Cardiac fibroblast (primary cell): ENCODE measurements at regions not wholly inside any gene's neighbourhood (a gene's known extent, or its start where the extent isn't known, plus 50 kb on each side); places are given as distances from the start of the nearest gene placed in this dataset.

Experiments used
- DNase-seq, 2 donors: peaks; one replicate each; pipeline versions ENCODE4 v3.0.0 to v3.0.0-alpha.2; 2010; ENCODE audit warnings: low read depth in 2 of 2
- H3K4me3 ChIP-seq, 2 donors: replicated peaks in 1 of 2; 1 replicate in 1 of 2; 2 replicates in 1 of 2; pipeline ENCODE4 v1.5.1; 2011; ENCODE audit warnings: low read depth in 2 of 2, low read length in 2 of 2, mild to moderate bottlenecking in 2 of 2, moderate library complexity in 1 of 2
- TF ChIP-seq, protein P1 (sequence below): IDR thresholded peaks from one replicate; pipeline ENCODE4 v1.5.1; 2011; ENCODE audit warnings: low read depth, mild to moderate bottlenecking, low read length, inconsistent platforms

DNA sequence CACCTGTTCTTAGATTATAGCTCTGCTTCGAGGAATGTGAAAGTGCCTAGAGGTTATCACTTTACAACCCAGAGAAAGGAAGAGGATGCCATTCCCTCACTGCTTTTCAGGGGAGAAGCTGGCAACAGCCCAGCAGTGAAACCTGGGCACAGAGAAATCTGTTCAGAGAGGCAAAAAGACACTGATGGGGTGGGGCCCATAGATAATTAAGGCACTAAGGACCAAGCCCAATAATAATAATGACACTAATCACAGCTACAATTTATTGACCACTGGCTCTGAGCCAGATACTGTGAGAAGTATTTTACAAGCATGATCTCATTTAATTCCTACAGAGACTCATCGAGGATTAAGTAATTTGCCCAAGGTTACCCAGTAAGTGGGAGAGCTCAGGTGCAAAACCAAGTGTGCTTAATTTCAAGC, 168.3 kb downstream of the PIK3R1 start:
- no peak overlapping the region for H3K4me3 ChIP-seq
- DNase-seq = no peak
- TF ChIP-seq, protein P1, sequence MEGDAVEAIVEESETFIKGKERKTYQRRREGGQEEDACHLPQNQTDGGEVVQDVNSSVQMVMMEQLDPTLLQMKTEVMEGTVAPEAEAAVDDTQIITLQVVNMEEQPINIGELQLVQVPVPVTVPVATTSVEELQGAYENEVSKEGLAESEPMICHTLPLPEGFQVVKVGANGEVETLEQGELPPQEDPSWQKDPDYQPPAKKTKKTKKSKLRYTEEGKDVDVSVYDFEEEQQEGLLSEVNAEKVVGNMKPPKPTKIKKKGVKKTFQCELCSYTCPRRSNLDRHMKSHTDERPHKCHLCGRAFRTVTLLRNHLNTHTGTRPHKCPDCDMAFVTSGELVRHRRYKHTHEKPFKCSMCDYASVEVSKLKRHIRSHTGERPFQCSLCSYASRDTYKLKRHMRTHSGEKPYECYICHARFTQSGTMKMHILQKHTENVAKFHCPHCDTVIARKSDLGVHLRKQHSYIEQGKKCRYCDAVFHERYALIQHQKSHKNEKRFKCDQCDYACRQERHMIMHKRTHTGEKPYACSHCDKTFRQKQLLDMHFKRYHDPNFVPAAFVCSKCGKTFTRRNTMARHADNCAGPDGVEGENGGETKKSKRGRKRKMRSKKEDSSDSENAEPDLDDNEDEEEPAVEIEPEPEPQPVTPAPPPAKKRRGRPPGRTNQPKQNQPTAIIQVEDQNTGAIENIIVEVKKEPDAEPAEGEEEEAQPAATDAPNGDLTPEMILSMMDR = no peak

DNA sequence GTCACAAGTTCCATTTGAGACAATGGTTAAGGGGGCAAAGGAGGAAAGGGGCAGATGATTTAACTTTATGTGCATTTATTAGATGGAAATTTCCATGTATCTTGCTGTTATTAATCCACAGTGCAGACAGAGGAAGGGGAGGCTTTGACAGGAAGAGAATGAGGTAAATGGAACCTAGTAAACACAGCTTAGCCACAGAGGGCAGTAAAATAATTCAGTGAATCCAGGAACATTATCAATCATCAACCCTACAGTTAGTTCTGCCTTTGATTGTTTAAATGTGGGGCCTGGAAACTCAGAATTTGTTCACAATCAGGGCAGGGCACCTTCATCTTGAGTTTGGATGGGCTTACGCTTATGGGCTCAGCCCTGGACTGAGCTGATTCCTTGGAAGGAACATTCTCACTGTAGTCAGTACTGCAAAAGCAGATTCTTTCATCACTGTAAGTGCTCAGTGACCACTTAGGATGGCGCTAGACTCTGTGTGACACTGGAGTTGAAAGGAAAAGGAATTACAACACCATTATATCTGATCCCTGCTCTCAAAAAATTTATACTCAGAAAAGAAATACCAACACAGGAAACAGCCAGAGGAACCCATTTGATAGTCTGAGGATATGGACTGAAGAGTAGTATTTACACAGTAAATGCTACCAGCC, 169.5 kb downstream of the PIK3R1 start:
- no peak for DNase-seq
- no peak overlapping the region for H3K4me3 ChIP-seq

DNA sequence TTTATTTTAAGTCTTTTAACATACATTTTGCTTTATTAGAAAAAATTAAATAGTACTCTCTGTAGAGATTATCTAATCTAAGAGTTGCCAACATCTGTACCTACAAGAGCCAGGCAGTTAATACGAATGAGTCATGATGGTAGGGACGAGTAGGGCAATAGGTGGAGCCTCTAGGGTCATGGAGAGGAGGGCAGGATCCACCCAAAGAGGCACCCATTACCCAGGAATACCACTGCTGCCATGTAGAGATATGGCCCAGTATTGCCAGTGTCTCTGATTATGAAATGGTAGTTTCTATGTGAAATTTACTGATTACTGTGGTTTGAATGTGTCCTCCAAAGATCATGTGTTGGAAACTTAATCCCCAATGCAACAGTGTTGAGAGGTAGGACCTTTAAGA, 170.4 kb downstream of the PIK3R1 start:
- TF ChIP-seq, protein P1 = no peak
- no peak overlapping the region for H3K4me3 ChIP-seq
- no peak for DNase-seq

More for the DNA sequence above, 169.5 kb downstream of the PIK3R1 start:
- TF ChIP-seq, protein P1 = no peak

DNA sequence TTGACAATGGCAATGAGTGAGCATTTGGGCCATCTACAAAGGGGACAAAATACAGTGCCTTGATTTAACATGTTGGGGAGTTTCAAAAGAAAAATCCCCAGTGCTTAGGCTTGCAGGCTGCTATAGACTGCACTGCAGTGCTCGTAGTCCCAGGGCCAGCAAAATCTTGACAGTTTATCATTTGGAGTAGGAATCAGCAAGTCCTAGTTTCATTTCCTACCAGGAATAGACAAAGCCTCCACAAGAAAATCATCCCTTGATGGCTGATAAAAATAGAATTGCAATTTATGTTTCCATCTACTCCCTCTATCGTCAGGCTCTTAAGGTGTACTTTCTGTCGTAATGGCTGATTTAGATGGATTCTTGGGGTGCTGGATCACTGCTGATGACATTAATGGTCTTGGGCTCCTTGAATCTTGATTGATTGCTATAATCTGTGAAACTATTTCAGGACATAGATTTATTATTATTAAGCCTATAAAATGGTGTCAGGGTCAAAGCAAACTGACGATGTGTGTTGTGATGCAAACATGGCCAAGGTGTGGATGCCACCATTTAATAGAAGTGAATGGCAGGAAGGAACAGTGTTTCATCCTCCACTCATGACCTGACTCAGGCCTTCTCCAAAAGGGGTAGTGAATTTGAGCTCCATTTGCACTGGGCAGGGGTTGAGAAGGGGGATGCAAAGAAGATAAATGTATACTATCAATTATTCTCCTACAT, 171.7 kb downstream of the PIK3R1 start:
- DNase-seq = no peak
- TF ChIP-seq, protein P1 = no peak
- no peak overlapping the region for H3K4me3 ChIP-seq

DNA sequence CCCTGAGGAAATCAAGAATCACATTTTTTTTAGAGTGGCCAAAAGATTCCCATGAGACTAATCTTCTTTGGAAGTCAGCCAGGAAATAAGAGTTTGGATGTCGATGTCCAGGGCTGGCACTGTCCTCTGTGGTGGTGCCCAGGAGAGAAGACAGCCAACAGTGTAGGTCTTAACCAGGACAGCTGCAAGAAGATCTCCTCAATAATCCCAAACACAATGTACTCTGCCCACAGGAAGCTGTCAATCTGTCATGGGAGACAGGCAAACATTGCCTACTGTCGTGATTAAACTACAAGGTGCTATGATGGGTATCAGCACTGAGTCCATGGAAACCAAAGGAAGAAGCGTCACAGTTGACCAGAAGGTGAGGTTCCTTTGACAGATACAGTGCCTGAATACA, 174.1 kb downstream of the PIK3R1 start:
- no peak overlapping the region for H3K4me3 ChIP-seq
- DNase-seq = no peak
- TF ChIP-seq, protein P1 = no peak

DNA sequence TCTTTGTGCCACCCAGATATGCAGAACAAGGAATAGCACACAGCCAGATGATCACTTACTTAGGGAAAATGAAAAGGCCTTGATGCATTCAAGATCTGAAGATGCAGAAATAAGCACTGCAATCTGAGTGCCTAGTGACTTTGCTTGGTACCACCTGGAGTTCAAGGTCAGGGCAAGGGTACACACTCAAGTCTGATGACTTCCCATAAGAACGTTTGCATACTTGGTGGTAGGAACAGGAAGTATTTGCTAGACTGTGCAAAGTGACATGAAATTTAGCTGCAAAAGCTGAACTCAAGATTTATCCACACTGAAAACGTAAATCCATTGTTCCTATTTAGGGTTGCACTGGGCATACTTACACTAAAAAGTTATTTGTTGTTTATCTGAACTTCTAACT, 177.1 kb downstream of the PIK3R1 start:
- H3K4me3 ChIP-seq = no peak overlapping the region
- TF ChIP-seq, protein P1 = no peak
- no peak for DNase-seq
